ENCODE measurements at regions not wholly inside any gene's neighbourhood (a gene's known extent, or its start where the extent isn't known, plus 50 kb on each side); places are given as distances from the start of the nearest gene placed in this dataset.
"Not testable (repeated sequence)": the region's sequence is repeated elsewhere in the genome, so short reads cannot be mapped to it uniquely, and the experiment has no call there.

DNA sequence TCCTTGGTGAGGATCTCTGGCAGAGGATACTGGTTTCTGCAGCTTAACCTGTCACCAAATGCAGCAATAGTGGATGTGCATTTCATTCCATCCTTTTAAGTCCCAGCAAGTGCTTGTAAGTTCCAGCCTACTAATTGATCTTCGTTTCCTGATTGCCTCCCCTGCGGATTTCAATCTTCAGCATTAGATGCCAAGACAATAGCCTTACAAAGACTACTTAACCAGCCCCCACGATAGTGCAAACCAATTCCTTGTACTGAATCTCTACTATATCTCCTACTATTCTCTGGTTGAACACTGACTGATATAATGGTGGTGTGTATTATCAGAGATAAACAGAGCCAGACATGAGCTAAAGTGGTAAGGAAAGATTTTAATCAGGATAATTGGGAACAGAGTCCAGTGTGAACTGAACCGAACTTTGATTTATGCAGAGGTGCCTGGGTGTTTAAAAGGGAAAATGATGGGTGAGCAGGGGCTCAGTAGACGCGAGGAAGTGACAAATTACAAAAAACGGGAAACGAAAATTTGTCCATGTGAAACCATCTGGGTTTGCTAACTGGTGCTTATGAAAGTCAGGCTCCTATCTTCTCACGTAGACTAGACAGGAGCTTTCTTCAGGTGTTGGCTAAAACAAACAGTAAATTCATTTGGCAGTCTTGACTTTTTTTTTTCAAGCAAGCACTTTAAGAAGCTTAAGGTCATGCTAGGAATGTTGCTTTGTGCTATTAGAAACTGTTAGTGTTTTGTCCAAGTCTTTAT lies 106.9 kb upstream of the ST8SIA4 start:
- Histone ChIP-seq H4K20me1 (ENCODE audit: insufficient read depth, low read length) (no peaks in the 10 kb centered on the region), H2AFZ (ENCODE audit: low read depth, low read length) (no peak overlapping the region), H3K9me3 (ENCODE audit: insufficient read depth, low read length, severe bottlenecking) (no peaks in the 10 kb centered on the region), H3K27me3 (ENCODE audit: insufficient read depth, low read length, poor library complexity) (no peaks in the 10 kb centered on the region), H3K4me3 (ENCODE audit: low read depth in 1 of 2, low read length in 2 of 2) (no peak overlapping the region), H3K79me2 (ENCODE audit: insufficient read depth, low read length) (no peaks in the 10 kb centered on the region), H3K9ac (ENCODE audit: low read depth, low read length) (no peak overlapping the region), H3K4me1 (ENCODE audit: insufficient read depth, low read length) (no peaks in the 10 kb centered on the region), H3K4me2 (ENCODE audit: insufficient read depth, low read length) (no peak overlapping the region), H3K27ac (ENCODE audit: low read length) (no peak overlapping the region), H3K36me3 (ENCODE audit: insufficient read depth, low read length) (no peaks in the 10 kb centered on the region)
- no peak for TF ChIP-seq EZH2 (IDR thresholded peaks at IDR 0.05; ENCODE audit: borderline replicate concordance, low read depth, low read length, severe bottlenecking)
- TF ChIP-seq, protein P1, sequence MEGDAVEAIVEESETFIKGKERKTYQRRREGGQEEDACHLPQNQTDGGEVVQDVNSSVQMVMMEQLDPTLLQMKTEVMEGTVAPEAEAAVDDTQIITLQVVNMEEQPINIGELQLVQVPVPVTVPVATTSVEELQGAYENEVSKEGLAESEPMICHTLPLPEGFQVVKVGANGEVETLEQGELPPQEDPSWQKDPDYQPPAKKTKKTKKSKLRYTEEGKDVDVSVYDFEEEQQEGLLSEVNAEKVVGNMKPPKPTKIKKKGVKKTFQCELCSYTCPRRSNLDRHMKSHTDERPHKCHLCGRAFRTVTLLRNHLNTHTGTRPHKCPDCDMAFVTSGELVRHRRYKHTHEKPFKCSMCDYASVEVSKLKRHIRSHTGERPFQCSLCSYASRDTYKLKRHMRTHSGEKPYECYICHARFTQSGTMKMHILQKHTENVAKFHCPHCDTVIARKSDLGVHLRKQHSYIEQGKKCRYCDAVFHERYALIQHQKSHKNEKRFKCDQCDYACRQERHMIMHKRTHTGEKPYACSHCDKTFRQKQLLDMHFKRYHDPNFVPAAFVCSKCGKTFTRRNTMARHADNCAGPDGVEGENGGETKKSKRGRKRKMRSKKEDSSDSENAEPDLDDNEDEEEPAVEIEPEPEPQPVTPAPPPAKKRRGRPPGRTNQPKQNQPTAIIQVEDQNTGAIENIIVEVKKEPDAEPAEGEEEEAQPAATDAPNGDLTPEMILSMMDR (IDR thresholded peaks at IDR 0.05; ENCODE audit: borderline replicate concordance, extremely low read depth, low read length, poor library complexity, severe bottlenecking), result no peak
- no peak for DNase-seq
- no peak for ATAC-seq (ENCODE audit: insufficient read depth, low read depth)

DNA sequence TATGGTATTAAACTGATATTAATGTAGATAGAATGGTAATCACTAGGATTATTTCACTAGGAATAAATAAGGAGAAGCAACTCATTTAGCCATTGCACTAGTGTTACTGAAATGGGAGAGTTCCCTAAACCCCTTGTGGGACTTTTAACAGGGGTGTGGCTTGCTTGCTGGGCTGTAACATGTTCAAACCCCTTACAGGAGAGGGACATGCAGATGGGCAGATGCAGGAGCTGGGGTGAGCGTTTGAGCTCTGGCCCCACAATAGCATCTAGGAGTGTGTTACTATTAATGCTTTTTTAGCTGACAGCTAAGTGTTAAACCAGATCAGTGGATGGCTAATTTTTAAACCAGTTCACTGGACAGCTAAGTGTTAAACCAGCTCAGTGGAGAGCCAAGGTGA lies 89.3 kb upstream of the ST8SIA4 start:
- no peaks in the 10 kb centered on the region for H3K4me1 ChIP-seq (ENCODE audit: insufficient read depth, low read length)
- no peaks in the 10 kb centered on the region for H4K20me1 ChIP-seq (ENCODE audit: insufficient read depth, low read length)
- H2AFZ ChIP-seq (ENCODE audit: low read depth, low read length), result no peak overlapping the region
- H3K9me3 ChIP-seq (ENCODE audit: insufficient read depth, low read length, severe bottlenecking), result no peaks in the 10 kb centered on the region
- no peak for TF ChIP-seq EZH2 (IDR thresholded peaks at IDR 0.05; ENCODE audit: borderline replicate concordance, low read depth, low read length, severe bottlenecking)
- TF ChIP-seq, protein P1 (IDR thresholded peaks at IDR 0.05; ENCODE audit: borderline replicate concordance, extremely low read depth, low read length, poor library complexity, severe bottlenecking), result no peak
- H3K27ac ChIP-seq (ENCODE audit: low read length), result no peak overlapping the region
- no peak overlapping the region for H3K4me3 ChIP-seq (ENCODE audit: low read depth in 1 of 2, low read length in 2 of 2)
- no peak overlapping the region for H3K4me2 ChIP-seq (ENCODE audit: insufficient read depth, low read length)
- no peak for ATAC-seq (ENCODE audit: insufficient read depth, low read depth)
- H3K36me3 ChIP-seq (ENCODE audit: insufficient read depth, low read length), result no peaks in the 10 kb centered on the region
- H3K9ac ChIP-seq (ENCODE audit: low read depth, low read length), result no peak overlapping the region
- H3K79me2 ChIP-seq (ENCODE audit: insufficient read depth, low read length), result no peaks in the 10 kb centered on the region
- no peaks in the 10 kb centered on the region for H3K27me3 ChIP-seq (ENCODE audit: insufficient read depth, low read length, poor library complexity)
- DNase-seq, result no peak

DNA sequence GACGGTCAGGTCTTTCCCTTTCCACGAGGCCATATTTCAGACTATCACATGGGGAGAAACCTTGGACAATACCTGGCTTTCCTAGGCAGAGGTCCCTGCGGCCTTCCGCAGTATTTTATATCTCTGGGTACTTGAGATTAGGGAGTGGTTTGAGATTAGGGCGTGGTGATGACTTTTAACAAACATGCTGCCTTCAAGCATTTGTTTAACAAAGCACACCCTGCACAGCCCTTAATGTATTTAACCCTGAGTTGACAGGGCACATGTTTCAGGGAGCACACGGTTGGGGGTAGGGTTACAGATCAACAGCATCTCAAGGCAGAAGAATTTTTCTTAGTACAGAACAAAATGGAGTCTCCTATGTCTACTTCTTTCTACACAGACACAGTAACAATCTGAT lies 80.5 kb upstream of the ST8SIA4 start:
- not testable (repeated sequence) for H4K20me1 ChIP-seq (ENCODE audit: insufficient read depth, low read length); ATAC-seq (ENCODE audit: insufficient read depth, low read depth); H3K9ac ChIP-seq (ENCODE audit: low read depth, low read length); H3K4me2 ChIP-seq (ENCODE audit: insufficient read depth, low read length); DNase-seq; H3K79me2 ChIP-seq (ENCODE audit: insufficient read depth, low read length); H3K36me3 ChIP-seq (ENCODE audit: insufficient read depth, low read length); H3K27me3 ChIP-seq (ENCODE audit: insufficient read depth, low read length, poor library complexity); H3K4me3 ChIP-seq (ENCODE audit: low read depth in 1 of 2, low read length in 2 of 2); H3K9me3 ChIP-seq (ENCODE audit: insufficient read depth, low read length, severe bottlenecking); H2AFZ ChIP-seq (ENCODE audit: low read depth, low read length); H3K27ac ChIP-seq (ENCODE audit: low read length); H3K4me1 ChIP-seq (ENCODE audit: insufficient read depth, low read length)

DNA sequence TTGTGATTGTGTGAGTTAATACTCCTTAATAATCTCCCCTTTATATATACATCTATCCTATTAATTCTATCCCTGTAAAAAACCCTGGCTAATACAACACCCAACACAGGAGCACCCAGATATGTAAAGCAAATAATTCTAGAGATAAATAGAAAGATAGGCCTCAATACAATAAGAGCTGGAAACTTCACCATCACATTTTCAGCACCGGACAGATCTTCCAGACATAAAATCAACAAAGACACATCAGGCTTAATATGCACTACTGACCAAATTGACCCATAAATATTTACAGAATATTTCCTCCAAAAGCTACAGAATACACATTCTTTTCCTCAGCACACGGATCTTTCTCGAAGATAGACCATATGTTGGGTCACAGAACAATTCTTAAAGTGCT lies 71.0 kb upstream of the ST8SIA4 start:
- H3K36me3 ChIP-seq (ENCODE audit: insufficient read depth, low read length), result no peaks in the 10 kb centered on the region
- DNase-seq (no peak), ATAC-seq (ENCODE audit: insufficient read depth, low read depth) (no peak)
- no peak overlapping the region for H3K9ac ChIP-seq (ENCODE audit: low read depth, low read length)
- H2AFZ ChIP-seq (ENCODE audit: low read depth, low read length), result no peak overlapping the region
- H3K9me3 ChIP-seq (ENCODE audit: insufficient read depth, low read length, severe bottlenecking), result no peaks in the 10 kb centered on the region
- no peaks in the 10 kb centered on the region for H3K79me2 ChIP-seq (ENCODE audit: insufficient read depth, low read length)
- H4K20me1 ChIP-seq (ENCODE audit: insufficient read depth, low read length), result no peaks in the 10 kb centered on the region
- TF ChIP-seq, protein P1 (IDR thresholded peaks at IDR 0.05; ENCODE audit: borderline replicate concordance, extremely low read depth, low read length, poor library complexity, severe bottlenecking), result no peak
- TF ChIP-seq EZH2 (IDR thresholded peaks at IDR 0.05; ENCODE audit: borderline replicate concordance, low read depth, low read length, severe bottlenecking), result no peak
- no peak overlapping the region for H3K4me2 ChIP-seq (ENCODE audit: insufficient read depth, low read length)
- no peaks in the 10 kb centered on the region for H3K4me1 ChIP-seq (ENCODE audit: insufficient read depth, low read length)
- H3K27ac ChIP-seq (ENCODE audit: low read length), result no peak overlapping the region
- H3K4me3 ChIP-seq (ENCODE audit: low read depth in 1 of 2, low read length in 2 of 2), result no peak overlapping the region
- H3K27me3 ChIP-seq (ENCODE audit: insufficient read depth, low read length, poor library complexity), result no peaks in the 10 kb centered on the region

Measured in DND-41 (cell line).